K562 (cell line): ENCODE measurements at regions not wholly inside any gene's neighbourhood (a gene's known extent, or its start where the extent isn't known, plus 50 kb on each side); places are given as distances from the start of the nearest gene placed in this dataset.

Experiments
- CBX2 ChIP-seq: fragments of 200-600 bp; sonication (generic); IDR thresholded peaks from one replicate; pipeline ENCODE4 v1.6.1; 2012; ENCODE audit warnings: mild to moderate bottlenecking, low read length, inconsistent platforms; ENCODE audit not compliant: insufficient read depth, poor library complexity, severe bottlenecking
- CEBPB ChIP-seq: fragments of 450-650 bp; IDR thresholded peaks from 2 replicates; pipeline ENCODE4 v1.6.1; 2016; ENCODE audit warnings: missing genetic modification characterization, missing compliant biosample characterization
- ELF4 ChIP-seq: fragments of 450-650 bp; formaldehyde crosslinking; IDR thresholded peaks from 2 replicates; pipeline ENCODE4 v1.4.0; 2022; ENCODE audit warnings: missing genetic modification characterization
- FOXP1 ChIP-seq: sonication (generic); formaldehyde crosslinking; IDR thresholded peaks from 2 replicates; pipeline ENCODE4 v1.8.0; 2022; ENCODE audit warnings: mild to moderate bottlenecking, missing genetic modification reagents
- GTF2F1 ChIP-seq: IDR thresholded peaks from 2 replicates; pipeline ENCODE4 v1.6.1; 2011; ENCODE audit warnings: low read depth, low read length, improper control_type of control experiment
- LEF1 ChIP-seq: fragments of 450-650 bp; IDR thresholded peaks from 2 replicates; pipeline ENCODE4 v1.6.1; 2016; ENCODE audit warnings: mild to moderate bottlenecking
- NRF1 ChIP-seq, 2 experiments: fragments of 450-650 bp; IDR thresholded peaks in 1 of 2; conservative IDR thresholded peaks in 1 of 2; 2 replicates each; pipeline ENCODE4 v1.6.1; 2014; ENCODE audit warnings: mild to moderate bottlenecking in 2 of 2
- SREBF2 ChIP-seq: sonication (generic); formaldehyde crosslinking; IDR thresholded peaks from 2 replicates; pipeline ENCODE4 v1.4.0; 2020; ENCODE audit warnings: mild to moderate bottlenecking, missing genetic modification reagents
- SRF ChIP-seq, 2 experiments: fragments of 250-450, 450-650 bp in 1 of 2; sonication (Bioruptor Pico) in 1 of 2; sonication (generic) in 1 of 2; formaldehyde crosslinking; IDR thresholded peaks; 2 replicates each; pipeline versions ENCODE4 v1.5.0 to v1.5.1; 2020 to 2022; ENCODE audit warnings: mild to moderate bottlenecking in 1 of 2, missing genetic modification reagents in 1 of 2
- TEAD4 ChIP-seq, 2 experiments: sonication (generic) in 1 of 2; formaldehyde crosslinking in 1 of 2; IDR thresholded peaks; 2 replicates each; pipeline versions ENCODE4 v1.6.1 to v1.8.0; 2012 to 2022; ENCODE audit warnings: borderline replicate concordance in 1 of 2, inconsistent platforms in 1 of 2, low read length in 1 of 2, mild to moderate bottlenecking in 1 of 2, missing genetic modification reagents in 1 of 2
- ZFX ChIP-seq: sonication (generic); formaldehyde crosslinking; IDR thresholded peaks from 2 replicates; pipeline ENCODE4 v1.8.0; 2022; ENCODE audit warnings: mild to moderate bottlenecking, missing genetic modification reagents, moderate library complexity
- ZNF23 ChIP-seq: fragments of 250-450 bp; sonication (Bioruptor Pico); IDR thresholded peaks from 2 replicates; pipeline ENCODE4 v1.4.0; 2020; ENCODE audit warnings: mild to moderate bottlenecking
- ZNF444 ChIP-seq: fragments of 250-450 bp; sonication (Bioruptor Pico); IDR thresholded peaks from 2 replicates; pipeline ENCODE4 v1.4.0; 2020; ENCODE audit warnings: mild to moderate bottlenecking, moderate library complexity
- TF ChIP-seq, protein P1 (sequence below), 3 experiments: IDR thresholded peaks in 2 of 3; conservative IDR thresholded peaks in 1 of 3; 2 replicates each; pipeline ENCODE4 v1.5.1; 2011 to 2012; ENCODE audit warnings: low read length in 3 of 3, mild to moderate bottlenecking in 3 of 3, control low read depth in 2 of 3, improper control_type of control experiment in 1 of 3, inconsistent platforms in 1 of 3, low read depth in 1 of 3, mixed read lengths in 1 of 3, moderate library complexity in 1 of 3; ENCODE audit not compliant: insufficient read depth in 2 of 3

DNA sequence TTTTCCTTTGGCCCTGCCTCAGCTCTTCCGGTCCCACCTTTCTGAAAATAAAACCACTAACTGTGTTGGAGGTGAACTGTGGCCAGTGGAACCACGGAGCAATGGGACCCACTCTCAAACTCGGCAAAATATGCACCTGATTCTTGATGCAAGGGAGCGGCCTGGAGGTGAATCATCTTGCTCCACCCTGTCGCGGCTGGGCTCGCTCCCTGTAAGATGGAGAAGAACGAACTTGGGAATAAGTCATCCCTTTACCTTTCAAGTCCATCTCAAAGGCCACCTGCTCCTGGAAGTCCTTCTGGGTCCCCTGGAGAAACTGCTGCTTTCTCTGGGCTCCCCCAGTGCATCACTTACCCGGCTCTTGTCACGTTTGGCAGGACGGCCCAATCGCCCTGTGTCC lies 309.9 kb downstream of the BCL11B start:
- TF ChIP-seq GTF2F1 (no peak), ELF4 (CRISPR knock-in tag) (no peak), NRF1 (conservative IDR thresholded peaks at IDR 0.05 in 1 of 2, IDR thresholded peaks at IDR 0.05 in 1 of 2) (no peak), CBX2 (no peak), ZFX (CRISPR knock-in tag) (no peak), LEF1 (no peak), FOXP1 (CRISPR knock-in tag) (no peak), ZNF23 (CRISPR knock-in tag) (no peak), ZNF444 (no peak), TEAD4 (IDR thresholded peaks at IDR 0.05; ENCODE audit: low read length) (no peak), TEAD4 (CRISPR knock-in tag; IDR thresholded peaks at IDR 0.05; ENCODE audit: borderline replicate concordance) (no peak), SRF (CRISPR knock-in tag; IDR thresholded peaks at IDR 0.05) (no peak), SREBF2 (no peak), CEBPB (tag) (no peak)
- TF ChIP-seq, protein P1, sequence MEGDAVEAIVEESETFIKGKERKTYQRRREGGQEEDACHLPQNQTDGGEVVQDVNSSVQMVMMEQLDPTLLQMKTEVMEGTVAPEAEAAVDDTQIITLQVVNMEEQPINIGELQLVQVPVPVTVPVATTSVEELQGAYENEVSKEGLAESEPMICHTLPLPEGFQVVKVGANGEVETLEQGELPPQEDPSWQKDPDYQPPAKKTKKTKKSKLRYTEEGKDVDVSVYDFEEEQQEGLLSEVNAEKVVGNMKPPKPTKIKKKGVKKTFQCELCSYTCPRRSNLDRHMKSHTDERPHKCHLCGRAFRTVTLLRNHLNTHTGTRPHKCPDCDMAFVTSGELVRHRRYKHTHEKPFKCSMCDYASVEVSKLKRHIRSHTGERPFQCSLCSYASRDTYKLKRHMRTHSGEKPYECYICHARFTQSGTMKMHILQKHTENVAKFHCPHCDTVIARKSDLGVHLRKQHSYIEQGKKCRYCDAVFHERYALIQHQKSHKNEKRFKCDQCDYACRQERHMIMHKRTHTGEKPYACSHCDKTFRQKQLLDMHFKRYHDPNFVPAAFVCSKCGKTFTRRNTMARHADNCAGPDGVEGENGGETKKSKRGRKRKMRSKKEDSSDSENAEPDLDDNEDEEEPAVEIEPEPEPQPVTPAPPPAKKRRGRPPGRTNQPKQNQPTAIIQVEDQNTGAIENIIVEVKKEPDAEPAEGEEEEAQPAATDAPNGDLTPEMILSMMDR (IDR thresholded peaks at IDR 0.05 in 2 of 3, conservative IDR thresholded peaks at IDR 0.05 in 1 of 3; ENCODE audit: insufficient read depth in 2 of 3, low read depth in 1 of 3, low read length in 3 of 3) = no peak
